GM19239 (cell line): ENCODE measurements at regions not wholly inside any gene's neighbourhood (a gene's known extent, or its start where the extent isn't known, plus 50 kb on each side); places are given as distances from the start of the nearest gene placed in this dataset.
"Not testable (repeated sequence)": the region's sequence is repeated elsewhere in the genome, so short reads cannot be mapped to it uniquely, and the experiment has no call there.

ENCODE experiments used
- DNase-seq: peaks from one replicate; pipeline ENCODE4 v3.0.0; 2011; ENCODE audit warnings: low spot score; ENCODE audit not compliant: insufficient read length
- FAIRE-seq: peaks from 2 replicates; lab custom pipeline; 2011; peaks lifted over from hg19 to GRCh38; lab: Jason Lieb, UNC

GRCh38 chr2:236816197-236817170 is 246.9 kb downstream of the ACKR3 start:
- FAIRE-seq: no peak
- no peak for DNase-seq

DNA sequence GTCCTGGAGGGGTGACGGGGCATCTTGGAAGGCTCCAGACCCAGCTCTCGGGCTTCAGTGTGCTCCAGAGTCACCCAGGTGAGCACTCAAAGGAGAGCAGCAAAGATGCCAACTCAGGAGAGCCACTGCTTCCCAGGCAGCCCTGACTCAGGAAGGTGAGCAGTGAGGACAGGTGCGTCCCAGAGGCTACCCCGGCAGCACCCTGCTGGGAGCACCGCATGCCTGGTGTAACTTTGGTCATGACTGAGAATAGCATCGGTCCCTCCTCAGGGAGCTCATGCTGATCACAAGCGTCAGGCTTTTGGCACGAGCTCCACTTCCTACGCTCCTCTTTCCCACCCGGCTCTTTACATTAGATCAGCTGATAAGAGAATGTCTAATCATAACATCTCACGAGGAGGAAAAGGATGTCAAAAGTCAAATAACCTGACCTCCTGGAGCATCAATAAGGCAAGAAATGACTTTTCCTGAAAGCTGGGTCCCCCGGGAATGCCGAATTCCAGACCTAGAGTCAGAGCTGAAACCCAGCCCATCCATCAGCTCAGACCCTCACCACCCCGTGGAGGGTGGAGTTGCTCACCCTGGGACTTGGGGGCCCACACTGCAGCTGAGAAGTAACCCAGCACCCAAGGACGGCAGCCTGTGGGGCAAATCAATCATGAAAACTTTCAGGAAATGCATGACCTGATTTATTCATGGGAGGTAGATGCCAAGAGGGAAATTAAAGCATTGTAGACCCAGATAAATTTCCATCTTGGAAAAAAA is 248.8 kb downstream of the ACKR3 start:
- no peak for DNase-seq
- FAIRE-seq: no peak

GRCh38 chr2:236819275-236820002 is 249.8 kb downstream of the ACKR3 start:
- FAIRE-seq (no peak), DNase-seq (no peak)

- no peak for FAIRE-seq
- DNase-seq: no peak
These were observed 251.2 kb downstream of the ACKR3 start for GRCh38 chr2:236820763-236821344.

DNA sequence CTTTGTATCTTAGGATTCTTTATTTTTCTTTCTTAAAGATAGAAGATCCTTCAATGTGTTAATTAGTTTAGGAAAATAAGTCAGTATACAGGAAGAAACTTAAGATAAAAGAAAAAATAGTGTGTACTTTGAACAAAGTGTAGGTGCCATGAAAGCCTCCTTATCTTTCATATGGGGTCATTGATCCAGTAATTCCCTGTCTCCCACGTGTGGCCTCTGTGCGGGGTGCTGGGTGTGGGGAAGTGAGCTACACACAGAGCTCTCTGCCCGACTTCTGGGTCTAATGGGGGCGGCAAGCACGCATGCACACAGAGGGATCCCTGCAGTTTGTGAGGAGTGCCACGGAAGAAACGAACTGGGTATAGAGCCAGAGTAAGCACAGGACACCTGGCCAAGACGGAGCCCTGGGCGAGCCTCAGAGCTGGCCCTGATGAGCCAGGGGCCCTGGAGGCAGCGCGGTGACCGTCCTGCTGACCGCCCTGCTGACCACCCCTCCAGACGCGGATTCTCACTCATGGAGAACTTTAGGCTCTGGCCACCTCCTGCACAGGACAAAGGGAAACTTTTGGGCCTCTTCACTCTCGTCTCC is 253.5 kb downstream of the ACKR3 start:
- DNase-seq: no peak
- FAIRE-seq: no peak

DNA sequence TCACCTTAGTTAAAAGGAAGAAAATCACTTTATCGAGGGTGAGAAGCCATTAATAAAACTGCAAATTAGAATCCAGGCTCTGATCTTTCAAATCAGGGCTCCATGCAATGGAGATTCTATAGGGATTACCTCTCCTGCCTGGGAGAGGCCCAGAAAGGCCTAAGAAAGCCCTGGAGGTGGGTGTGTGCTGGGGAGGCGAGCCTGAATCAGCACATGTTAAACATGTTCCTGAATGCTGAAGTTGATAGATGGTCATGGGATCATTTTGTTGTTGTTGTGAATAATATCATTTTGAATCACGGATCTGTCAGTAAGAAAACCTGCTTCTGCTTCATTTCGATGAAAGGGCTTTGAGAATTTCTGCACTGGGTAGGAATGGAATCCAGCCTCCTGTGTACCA is 254.3 kb downstream of the ACKR3 start:
- DNase-seq (no peak), FAIRE-seq (no peak)

GRCh38 chr2:236824836-236825235 is 255.2 kb downstream of the ACKR3 start:
- FAIRE-seq: no peak

DNA sequence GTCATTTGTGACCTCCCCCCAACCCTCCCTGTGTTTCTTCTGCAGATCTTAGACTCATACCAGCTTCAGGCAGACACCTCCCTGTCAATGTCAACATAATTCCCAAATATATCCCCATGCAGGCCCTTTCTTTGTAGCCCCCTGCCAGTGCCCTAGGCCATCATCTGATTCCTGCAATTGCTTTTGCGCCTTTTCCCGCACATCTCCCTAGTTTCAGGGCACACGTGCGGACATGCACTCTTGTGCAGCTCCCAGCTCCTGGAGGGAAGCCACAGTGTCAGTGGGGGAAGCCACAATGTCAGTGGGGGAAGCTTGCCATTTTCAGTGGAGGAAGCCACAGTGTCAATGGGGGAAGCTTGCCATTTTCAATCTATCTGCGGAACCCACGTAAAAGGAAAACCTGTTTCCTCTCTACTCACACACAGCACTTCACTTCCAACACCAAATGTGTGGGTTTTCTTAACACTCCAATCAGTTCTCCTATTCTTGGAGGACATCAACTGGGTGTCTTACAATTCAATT is 256.4 kb downstream of the ACKR3 start:
- FAIRE-seq: no peak

More at GRCh38 chr2:236824836-236825235, 255.2 kb downstream of the ACKR3 start:
- DNase-seq: no peak

GRCh38 chr2:236826606-236827156 is 257.1 kb downstream of the ACKR3 start:
- no peak for DNase-seq
- no peak for FAIRE-seq

More for the DNA sequence above, 256.4 kb downstream of the ACKR3 start:
- no peak for DNase-seq

DNA sequence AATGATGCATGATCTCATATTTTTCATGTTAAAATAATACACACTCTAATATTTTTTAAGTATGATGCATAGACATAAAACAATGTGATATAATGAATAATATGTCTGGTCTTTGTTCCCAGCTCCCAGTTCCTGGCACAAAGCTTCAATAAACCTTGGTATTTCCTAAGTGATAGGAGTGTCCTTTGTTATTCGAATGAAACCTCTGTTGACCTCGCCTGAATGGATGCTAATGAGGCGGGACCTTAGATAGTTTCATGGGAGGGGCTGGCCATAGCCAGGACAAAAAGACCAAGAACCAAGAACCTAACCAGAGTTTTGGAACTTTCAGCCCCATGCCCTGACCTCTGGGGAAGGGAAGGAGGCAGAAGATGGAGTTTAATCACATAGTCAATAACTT is 257.7 kb upstream of the COPS8 start:
- FAIRE-seq: no peak
- no peak for DNase-seq

DNA sequence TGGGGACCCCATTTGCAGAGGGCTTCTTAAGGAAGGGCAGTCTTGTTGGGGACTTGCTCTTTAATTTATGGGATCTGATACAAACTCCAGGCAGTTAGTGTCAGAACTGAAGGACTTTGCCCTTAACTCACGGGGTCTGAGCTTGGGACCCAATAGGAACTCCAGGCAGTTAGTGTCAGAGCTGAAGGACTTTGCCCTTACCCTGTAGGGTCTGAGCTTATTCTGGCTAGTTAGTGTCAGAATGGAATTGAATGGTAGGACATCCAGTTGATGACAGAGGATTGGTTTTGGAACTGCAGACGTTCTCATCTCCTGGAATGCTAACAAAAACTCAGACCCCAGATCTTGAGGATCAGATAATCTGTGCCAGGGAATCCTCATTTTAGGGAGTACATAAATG is 256.9 kb upstream of the COPS8 start:
- no peak for FAIRE-seq
- DNase-seq: no peak

DNA sequence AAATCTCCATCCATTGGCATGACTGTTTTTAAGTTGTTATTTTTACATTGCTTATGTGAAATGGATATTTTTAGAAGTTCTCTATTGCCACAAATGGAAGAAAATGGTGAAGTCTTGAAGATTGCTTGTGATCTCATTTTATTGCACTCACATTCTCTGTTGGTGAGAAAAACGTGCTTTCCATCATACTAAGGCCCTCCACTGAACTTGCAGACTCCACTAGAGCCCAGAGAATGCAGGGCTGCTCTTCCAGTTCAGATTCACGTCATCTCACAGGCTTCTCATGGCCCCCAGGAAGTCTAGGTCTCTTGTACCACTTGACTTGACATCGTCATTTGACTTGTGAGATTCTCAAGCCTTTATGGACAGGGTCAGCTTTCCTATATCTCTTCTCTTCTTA is 254.8 kb upstream of the COPS8 start:
- DNase-seq (no peak), FAIRE-seq (no peak)

DNA sequence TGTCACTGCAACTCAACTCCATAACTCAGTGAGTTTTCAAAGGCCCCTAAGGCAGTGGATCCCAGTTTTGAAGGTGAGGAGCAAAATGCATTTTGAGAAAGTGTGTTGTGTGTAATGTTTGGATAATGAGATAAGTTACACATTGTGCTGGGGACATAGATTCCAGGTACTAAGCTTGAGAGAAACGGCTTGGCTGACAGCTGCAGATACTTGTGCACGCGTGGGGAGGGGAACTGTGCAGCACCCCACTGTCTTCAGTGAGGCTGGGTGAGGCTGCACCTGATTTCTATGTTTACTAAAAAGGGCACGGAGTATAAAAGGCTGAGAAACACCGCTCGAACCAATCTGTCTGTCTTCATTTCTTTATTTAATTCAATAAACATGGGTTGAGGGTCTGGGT is 254.0 kb upstream of the COPS8 start:
- FAIRE-seq: no peak
- DNase-seq: no peak

DNA sequence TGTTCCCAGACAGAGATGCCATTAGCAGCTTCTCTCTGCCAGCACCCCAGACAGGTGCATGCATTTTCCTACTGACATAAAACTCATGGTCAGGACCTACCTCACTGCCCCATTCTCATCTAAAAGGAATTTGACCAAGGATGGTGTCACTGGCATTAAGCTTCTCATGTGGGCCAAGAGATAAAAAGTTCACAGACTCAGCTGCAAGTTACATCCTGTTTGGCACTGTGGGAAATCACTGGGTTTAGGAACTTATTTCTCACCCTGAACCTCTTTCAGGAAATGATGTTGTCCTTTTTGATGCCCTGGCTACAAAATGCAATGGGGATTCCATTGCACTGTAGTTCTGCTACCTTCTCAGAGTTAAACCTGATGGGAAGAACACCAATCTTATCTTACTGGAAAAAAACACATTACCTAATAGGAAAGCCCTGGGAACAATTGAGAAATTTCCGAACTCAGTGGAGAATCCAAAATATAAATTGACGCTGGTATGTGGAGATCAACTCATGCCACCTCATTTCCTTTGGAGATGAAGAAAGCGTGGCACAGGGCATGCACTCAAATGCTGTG is 252.1 kb upstream of the COPS8 start:
- no peak for FAIRE-seq

DNA sequence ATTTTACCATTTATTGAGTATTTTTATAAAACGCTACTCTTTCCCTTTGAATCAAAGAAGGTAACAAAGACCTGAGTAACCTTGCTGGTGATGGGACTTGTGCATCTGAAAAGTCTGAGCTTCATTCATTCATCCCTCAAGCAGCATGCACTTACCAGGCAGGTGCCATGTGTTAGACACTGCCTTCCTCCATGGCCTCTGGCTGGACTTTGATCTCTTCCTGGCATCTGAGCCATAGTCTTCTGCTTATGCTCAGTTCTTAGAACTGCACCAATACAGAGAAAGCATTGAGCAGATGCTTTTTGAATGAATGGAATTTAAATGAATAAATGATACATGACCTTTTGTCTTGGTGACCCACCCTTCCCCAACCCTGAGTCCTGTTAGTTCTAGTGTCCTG is 251.4 kb upstream of the COPS8 start:
- DNase-seq (no peak), FAIRE-seq (no peak)

More for the DNA sequence above, 252.1 kb upstream of the COPS8 start:
- DNase-seq: no peak

GRCh38 chr2:236835307-236836024 is 250.2 kb upstream of the COPS8 start:
- DNase-seq (no peak), FAIRE-seq (no peak)

DNA sequence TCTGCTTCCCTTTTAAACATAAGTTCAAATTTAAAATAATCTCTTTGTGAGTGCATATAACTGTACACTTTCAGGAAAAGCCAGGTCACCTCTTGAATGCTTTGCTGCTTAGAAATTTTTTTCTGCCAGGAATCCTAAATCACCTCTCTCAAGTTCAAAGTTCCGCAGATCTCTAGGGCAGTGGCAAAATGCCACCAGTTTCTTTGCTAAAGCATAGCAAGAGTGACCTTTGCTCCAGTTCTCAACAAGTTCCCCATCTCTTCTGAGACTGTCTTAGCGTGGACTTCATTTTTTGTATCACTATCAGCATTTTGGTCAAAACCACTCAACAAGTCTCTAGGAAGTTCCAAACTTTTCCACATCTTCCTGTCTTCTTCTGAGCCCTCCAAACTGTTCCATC is 249.7 kb upstream of the COPS8 start:
- not testable (repeated sequence) for FAIRE-seq, DNase-seq

GRCh38 chr2:236840215-236840614 is 245.5 kb upstream of the COPS8 start:
- FAIRE-seq (no peak), DNase-seq (no peak)
